CD4-positive, alpha-beta T cell (primary cell): ENCODE measurements at regions not wholly inside any gene's neighbourhood (a gene's known extent, or its start where the extent isn't known, plus 50 kb on each side); places are given as distances from the start of the nearest gene placed in this dataset.

ENCODE experiments used
- ATAC-seq: fragments of 200-7000 bp; cut with Tn5 transposase; one replicate; pipeline ENCODE4 v1.10.0; 2022; ENCODE audit warnings: mild to moderate bottlenecking; ENCODE audit not compliant: poor library complexity
- CTCF ChIA-PET: fragments of 350-600 bp; sonication (Branson Sonifier 250); formaldehyde crosslinking; loops from one replicate; lab custom pipeline; 2021; ENCODE audit warnings: antibody characterized with exemption, inconsistent platforms; lab: Charles Lee
- POLR2A ChIA-PET: fragments of 350-600 bp; sonication (Branson Sonifier 250); formaldehyde crosslinking; loops from one replicate; lab custom pipeline; 2021; ENCODE audit warnings: antibody characterized with exemption, inconsistent platforms; lab: Charles Lee
- DNase-seq, 14 experiments: peaks; one replicate each; pipeline ENCODE4 v3.0.0-alpha.2; 2013 to 2020; ENCODE audit warnings: mixed read lengths in 2 of 14
- H3K27ac ChIP-seq, 2 donors: one replicate each; pipeline versions ENCODE4 v1.5.1 to v1.7.0; 2013; ENCODE audit warnings: low read length in 2 of 2, low read depth in 1 of 2, mild to moderate bottlenecking in 1 of 2
- H3K27me3 ChIP-seq, 2 experiments: 1 replicate in 1 of 2; 2 replicates in 1 of 2; pipeline versions ENCODE4 v1.6.1 to v1.7.0; 2013; ENCODE audit warnings: low read length in 2 of 2, control low read depth in 1 of 2, mild to moderate bottlenecking in 1 of 2, moderate library complexity in 1 of 2; ENCODE audit not compliant: insufficient read depth in 2 of 2, control insufficient read depth in 1 of 2
- H3K36me3 ChIP-seq: one replicate; pipeline ENCODE4 v1.6.1; 2013; ENCODE audit warnings: low read length, control low read depth; ENCODE audit not compliant: insufficient read depth
- H3K4me1 ChIP-seq: one replicate; pipeline ENCODE4 v1.6.1; 2013; ENCODE audit warnings: low read length, control low read depth; ENCODE audit not compliant: insufficient read depth
- H3K4me3 ChIP-seq: one replicate; pipeline ENCODE4 v1.5.1; 2013; ENCODE audit warnings: mild to moderate bottlenecking, low read length, moderate library complexity
- H3K9me3 ChIP-seq, 2 experiments: 1 replicate in 1 of 2; 2 replicates in 1 of 2; pipeline versions ENCODE4 v1.6.1 to v1.7.0; 2013; ENCODE audit warnings: low read length in 2 of 2, mild to moderate bottlenecking in 2 of 2, control low read depth in 1 of 2, moderate library complexity in 1 of 2; ENCODE audit not compliant: control insufficient read depth in 1 of 2, insufficient read depth in 1 of 2
- H3K27ac Mint-ChIP-seq: one replicate; pipeline ENCODE4 v1.8.0; 2020; ENCODE audit warnings: mixed read lengths
- H3K27me3 Mint-ChIP-seq: one replicate; pipeline ENCODE4 v1.8.0; 2021; ENCODE audit warnings: mixed read lengths
- H3K36me3 Mint-ChIP-seq: one replicate; pipeline ENCODE4 v1.8.0; 2021; ENCODE audit warnings: low read depth, mixed read lengths
- H3K4me1 Mint-ChIP-seq: one replicate; pipeline ENCODE4 v1.8.0; 2021; ENCODE audit warnings: low read depth, mixed read lengths
- H3K4me3 Mint-ChIP-seq: one replicate; pipeline ENCODE4 v1.8.0; 2020; ENCODE audit warnings: mild to moderate bottlenecking, mixed read lengths
- H3K9me3 Mint-ChIP-seq: one replicate; pipeline ENCODE4 v1.8.0; 2020; ENCODE audit warnings: mixed read lengths
- CTCF ChIP-seq: fragments of 200-600 bp; IDR thresholded peaks from one replicate; pipeline ENCODE4 v1.8.0; 2022; ENCODE audit warnings: antibody characterized with exemption, mild to moderate bottlenecking
- intact Hi-C, 2 experiments: fragments of 100-400 bp; cut with DNase I in 1 of 2; cut with micrococcal nuclease in 1 of 2; formaldehyde crosslinking; loops; one replicate each; pipeline versions ENCODE4 v1.15.1 to v1.9.0; 2023 to 2025; cut with DNase I, micrococcal nuclease

DNA sequence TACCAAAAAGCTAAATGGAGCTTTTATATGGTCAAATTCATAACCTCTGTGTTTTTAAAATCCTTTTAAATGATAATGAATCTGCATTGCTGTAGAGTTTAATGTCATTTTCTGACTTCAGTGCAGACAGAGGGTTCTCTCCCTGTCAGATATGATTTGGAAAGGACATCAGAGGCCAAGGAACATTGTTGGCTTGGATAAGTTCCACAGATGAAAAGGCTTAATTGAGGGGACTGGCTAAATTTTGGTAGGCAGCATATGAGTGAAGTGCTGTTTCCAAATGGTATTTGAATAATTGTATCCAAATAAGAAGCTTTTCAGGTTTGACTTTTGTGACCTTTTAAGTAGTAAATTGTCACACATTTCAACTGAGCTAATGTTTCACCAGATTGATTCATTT lies 124.6 kb upstream of the KCNH7 start:
- CTCF ChIA-PET, result no interaction called here
- TF ChIP-seq CTCF, result no peak
- POLR2A ChIA-PET, result no interaction called here
- no peak for DNase-seq
- H3K4me1 Mint-ChIP-seq, result no peaks in the 10 kb centered on the region
- H3K27me3 Mint-ChIP-seq, result no peaks in the 10 kb centered on the region
- peaks cover 0 to 4% of the 10 kb centered on the region in 2 experiments for H3K9me3 ChIP-seq
- H3K4me3 ChIP-seq, result no peak overlapping the region
- H3K36me3 ChIP-seq, result no peaks in the 10 kb centered on the region
- peaks cover 12% of the 10 kb centered on the region for H3K9me3 Mint-ChIP-seq
- no peak for ATAC-seq
- H3K4me1 ChIP-seq, result no peaks in the 10 kb centered on the region
- intact Hi-C loops, result no loop called here
- H3K4me3 Mint-ChIP-seq, result no peak overlapping the region
- H3K36me3 Mint-ChIP-seq, result no peaks in the 10 kb centered on the region
- H3K27me3 ChIP-seq, result no peaks in the 10 kb centered on the region
- H3K27ac Mint-ChIP-seq, result no peak overlapping the region
- H3K27ac ChIP-seq, result no peak overlapping the region

DNA sequence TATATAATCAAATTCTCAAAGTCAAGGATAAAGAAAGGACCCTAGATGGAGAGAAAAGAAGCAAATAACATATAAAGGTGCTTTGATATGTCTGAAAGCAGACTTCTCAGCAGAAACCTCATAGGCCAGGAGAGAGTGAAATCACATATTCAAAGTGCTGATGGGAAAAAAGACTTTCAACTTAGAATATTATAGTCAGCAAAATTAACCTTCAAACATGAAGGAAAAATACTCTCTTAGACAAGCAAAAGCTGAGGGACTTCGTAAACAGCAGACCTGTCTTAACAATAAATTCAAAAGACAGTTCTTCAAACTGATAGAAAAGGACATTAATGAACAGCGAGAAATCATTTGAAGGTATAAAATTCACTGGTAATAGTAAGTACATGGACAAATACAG lies 107.2 kb upstream of the KCNH7 start:
- no peaks in the 10 kb centered on the region for H3K27me3 ChIP-seq
- Mint-ChIP-seq H3K36me3 (no peaks in the 10 kb centered on the region), H3K27ac (no peak overlapping the region), H3K4me1 (no peaks in the 10 kb centered on the region), H3K9me3 (peaks cover 7% of the 10 kb centered on the region), H3K4me3 (no peak overlapping the region), H3K27me3 (no peaks in the 10 kb centered on the region)
- peaks cover 4 to 10% of the 10 kb centered on the region in 2 experiments for H3K9me3 ChIP-seq
- DNase-seq (no peak), ATAC-seq (no peak)
- no peaks in the 10 kb centered on the region for H3K4me1 ChIP-seq
- ChIA-PET POLR2A (no interaction called here), CTCF (no interaction called here)
- no peak overlapping the region for H3K4me3 ChIP-seq
- no peak for TF ChIP-seq CTCF
- no peak overlapping the region for H3K27ac ChIP-seq
- no peaks in the 10 kb centered on the region for H3K36me3 ChIP-seq
- intact Hi-C loops, result no loop called here

GRCh38 chr2:162938387-162938786 lies 99.8 kb upstream of the KCNH7 start:
- no peak for TF ChIP-seq CTCF
- Mint-ChIP-seq H3K27me3 (no peaks in the 10 kb centered on the region), H3K27ac (no peak overlapping the region), H3K4me3 (no peak overlapping the region), H3K9me3 (peaks cover 4% of the 10 kb centered on the region), H3K36me3 (no peaks in the 10 kb centered on the region), H3K4me1 (no peaks in the 10 kb centered on the region)
- ATAC-seq (no peak), DNase-seq (no peak)
- CTCF ChIA-PET, result no interaction called here
- POLR2A ChIA-PET, result no interaction called here
- intact Hi-C loops, result no loop called here
- peaks cover 4 to 13% of the 10 kb centered on the region in 2 experiments for H3K9me3 ChIP-seq
- no peaks in the 10 kb centered on the region for H3K27me3 ChIP-seq
- H3K36me3 ChIP-seq, result no peaks in the 10 kb centered on the region
- H3K27ac ChIP-seq, result no peak overlapping the region
- no peak overlapping the region for H3K4me3 ChIP-seq
- H3K4me1 ChIP-seq, result no peaks in the 10 kb centered on the region
